Heart right ventricle (tissue), 16 donors: ENCODE measurements at regions not wholly inside any gene's neighbourhood (a gene's known extent, or its start where the extent isn't known, plus 50 kb on each side); places are given as distances from the start of the nearest gene placed in this dataset.

ENCODE experiments used
- ATAC-seq, 8 donors: fragments of 200-7000 bp; cut with Tn5 transposase; one replicate each; pipeline ENCODE4 v1.9.1; 2020; ENCODE audit warnings: mild to moderate bottlenecking in 8 of 8, moderate library complexity in 8 of 8, moderate number of reproducible peaks in 1 of 8
- DNase-seq, 2 donors: peaks; one replicate each; pipeline ENCODE4 v3.0.0-alpha.2; 2020
- H3K27ac ChIP-seq, 10 donors: fragments of 200-600 bp; sonication (generic) in 2 of 10; one replicate each; pipeline versions ENCODE4 v1.5.0 to v1.8.0; 2020 to 2022; ENCODE audit warnings: mild to moderate bottlenecking in 3 of 10
- H3K27me3 ChIP-seq, 7 donors: fragments of 200-600 bp; one replicate each; pipeline ENCODE4 v1.8.0; 2021 to 2022; ENCODE audit warnings: mild to moderate bottlenecking in 2 of 7
- H3K36me3 ChIP-seq, 9 donors: fragments of 200-600 bp; sonication (generic) in 1 of 9; one replicate each; pipeline versions ENCODE4 v1.5.0 to v1.8.0; 2020 to 2022; ENCODE audit warnings: mild to moderate bottlenecking in 2 of 9
- H3K4me1 ChIP-seq, 9 donors: fragments of 200-600 bp; sonication (generic) in 1 of 9; one replicate each; pipeline versions ENCODE4 v1.5.0 to v1.8.0; 2020 to 2022; ENCODE audit warnings: mild to moderate bottlenecking in 4 of 9
- H3K4me3 ChIP-seq, 10 donors: fragments of 200-600 bp; sonication (generic) in 2 of 10; one replicate each; pipeline versions ENCODE4 v1.5.0 to v1.8.0; 2020 to 2022; ENCODE audit warnings: mild to moderate bottlenecking in 7 of 10, moderate library complexity in 2 of 10
- H3K9me3 ChIP-seq, 11 donors: fragments of 200-600 bp in 10 of 11; sonication (generic) in 2 of 11; one replicate each; pipeline versions ENCODE4 v1.5.0 to v1.8.0; 2013 to 2022; ENCODE audit warnings: mild to moderate bottlenecking in 2 of 11, control low read depth in 1 of 11, moderate library complexity in 1 of 11
- CTCF ChIP-seq, 9 donors: fragments of 200-600 bp; sonication (generic) in 2 of 9; IDR thresholded peaks; one replicate each; pipeline versions ENCODE4 v1.5.0 to v1.8.0; 2021 to 2022; ENCODE audit warnings: antibody characterized with exemption in 9 of 9, mild to moderate bottlenecking in 5 of 9, moderate library complexity in 1 of 9
- WGBS, 2 donors: extraction: QIAGEN DNeasy Blood & Tissue Kit; methylation state at CpG; one replicate each; pipeline ENCODE4 v1.1.7; 2013; ENCODE audit warnings: inconsistent platforms in 1 of 2; 5-methylcytosine and 5-hydroxymethylcytosine counted together
- intact Hi-C, 10 donors: fragments of 100-400 bp; cut with DNase I; formaldehyde crosslinking; loops; one replicate each; pipeline versions ENCODE4 v1.11.1 to v1.14.2; 2022
- donor health status: Arrhythmogenic right ventricular cardiomyopathy.
- donor health status: ischemic (EF 13 %, LVEDD 7.1; RV severe dilation, severe dysfunction).
- donor health status: healthy with polysubstance abuse.
- donor health status: DM: no; HTN: yes; CAD: no.
- donor health status: DM: no; HTN: no; CAD: no.
- donor health status: ischemic (EF 25% LVEDD 6.9; RV normal size, moderate dysfunction).
- donor health status: ischemic (EF 25% LVEDD 5.7; RV mildly dilated, moderate dysfunction).
- donor health status: healthy.
- donor health status: DM: yes; HTN: yes; CAD: no.
- donor health status: Ischemic cardiomyopathy.
- donor health status: ischemic (EF 35%, LVEDD 5.7; RV mildly dilated, moderate dysfunction).
- donor health status: nonischemic (EF 11% LVEDD 7.7; RV severe dilation, severe dysfunction).
- donor health status: DM: yes; HTN: yes; CAD: no.
- donor health status: PGD.
- donor health status: ischemic (EF 29% LVEDD 5.4; RV normal size, mild dysfunction).
- donor health status: nonischemic (EF 23%, LVEDD 6.1; RV moderate dilation, normal function).

- DNase-seq (no peak), ATAC-seq (no peak)
- Histone ChIP-seq H3K27ac (no peak overlapping the region), H3K4me3 (no peak overlapping the region), H3K9me3 (no peaks in the 10 kb centered on the region), H3K36me3 (no peaks in the 10 kb centered on the region), H3K4me1 (no peaks in the 10 kb centered on the region), H3K27me3 (peaks cover 0 to 6% (median 0%) of the 10 kb centered on the region in 7 donors)
- intact Hi-C loops = no loop called here
- WGBS, 2 donors = 68 to 73% methylated on average over 12 of the region's 12 CpGs
- no peak for TF ChIP-seq CTCF (IDR thresholded peaks at IDR 0.05)
Observed at GRCh38 chr5:167348251-167348926, 943.1 kb upstream of the WWC1 start.

- no peaks in the 10 kb centered on the region for H3K9me3 ChIP-seq
- H3K27ac ChIP-seq = no peak overlapping the region
- 82 to 84% methylated on average over 3 of the region's 3 CpGs for WGBS, 2 donors
- no peaks in the 10 kb centered on the region for H3K4me1 ChIP-seq
- H3K36me3 ChIP-seq = no peaks in the 10 kb centered on the region
- no peak overlapping the region for H3K4me3 ChIP-seq
- H3K27me3 ChIP-seq = peaks cover 0 to 7% (median 0%) of the 10 kb centered on the region in 7 donors
- DNase-seq = no peak
- ATAC-seq = no peak
- TF ChIP-seq CTCF (IDR thresholded peaks at IDR 0.05) = no peak
- intact Hi-C loops = no loop called here
Observed at GRCh38 chr5:167348980-167349379, 942.5 kb upstream of the WWC1 start.

GRCh38 chr5:167351316-167351715, 940.1 kb upstream of the WWC1 start:
- no peaks in the 10 kb centered on the region for H3K36me3 ChIP-seq
- H3K4me1 ChIP-seq = no peaks in the 10 kb centered on the region
- peaks cover 0 to 13% (median 0%) of the 10 kb centered on the region in 7 donors for H3K27me3 ChIP-seq
- no peak for DNase-seq
- ATAC-seq = no peak
- H3K27ac ChIP-seq = no peak overlapping the region
- WGBS, 2 donors = 81 to 84% methylated on average over 4 of the region's 4 CpGs
- no peak for TF ChIP-seq CTCF (IDR thresholded peaks at IDR 0.05)
- H3K4me3 ChIP-seq = no peak overlapping the region
- intact Hi-C loops = no loop called here
- no peaks in the 10 kb centered on the region for H3K9me3 ChIP-seq

GRCh38 chr5:167352801-167353200, 938.6 kb upstream of the WWC1 start:
- ATAC-seq (no peak), DNase-seq (no peak)
- Histone ChIP-seq H3K9me3 (no peaks in the 10 kb centered on the region), H3K27ac (no peak overlapping the region), H3K4me3 (no peak overlapping the region), H3K27me3 (peaks cover 0 to 13% (median 0%) of the 10 kb centered on the region in 7 donors), H3K4me1 (no peaks in the 10 kb centered on the region), H3K36me3 (no peaks in the 10 kb centered on the region)
- 51 to 56% methylated on average over 10 of the region's 10 CpGs for WGBS, 2 donors
- intact Hi-C loops = no loop called here
- no peak for TF ChIP-seq CTCF (IDR thresholded peaks at IDR 0.05)
